KMS-11 (cell line): ENCODE measurements at regions not wholly inside any gene's neighbourhood (a gene's known extent, or its start where the extent isn't known, plus 50 kb on each side); places are given as distances from the start of the nearest gene placed in this dataset.
"Not testable (repeated sequence)": the region's sequence is repeated elsewhere in the genome, so short reads cannot be mapped to it uniquely, and the experiment has no call there.

ENCODE experiments used
- H2AFZ ChIP-seq: fragments of 200-600 bp; sonication (generic); 2 replicates; pipeline ENCODE4 v1.6.1; 2016; ENCODE audit warnings: antibody characterized with exemption, mixed run types, low read depth
- H3K27ac ChIP-seq: fragments of 200-600 bp; sonication (generic); 2 replicates; pipeline ENCODE4 v1.6.1; 2016; ENCODE audit warnings: mild to moderate bottlenecking, mixed run types
- H3K27me3 ChIP-seq: fragments of 200-600 bp; sonication (generic); 2 replicates; pipeline ENCODE4 v1.6.1; 2017; ENCODE audit warnings: mild to moderate bottlenecking, low read depth, mixed run types, moderate library complexity; ENCODE audit not compliant: insufficient read depth
- H3K36me3 ChIP-seq: fragments of 200-600 bp; sonication (generic); 2 replicates; pipeline ENCODE4 v1.6.1; 2017; ENCODE audit warnings: mild to moderate bottlenecking, mixed run types; ENCODE audit not compliant: insufficient read depth
- H3K4me1 ChIP-seq: fragments of 200-600 bp; sonication (generic); 2 replicates; pipeline ENCODE4 v1.6.1; 2016; ENCODE audit warnings: mild to moderate bottlenecking, low read depth, mixed run types; ENCODE audit not compliant: poor library complexity, severe bottlenecking
- H3K4me2 ChIP-seq: fragments of 200-600 bp; sonication (generic); 2 replicates; pipeline ENCODE4 v1.7.0; 2016; ENCODE audit warnings: mild to moderate bottlenecking, mixed run types
- H3K4me3 ChIP-seq: fragments of 200-600 bp; sonication (generic); IDR thresholded peaks from 2 replicates; pipeline ENCODE4 v1.6.1; 2017; ENCODE audit warnings: low read depth, low read length, mixed read lengths; ENCODE audit not compliant: insufficient read depth
- H3K79me2 ChIP-seq: fragments of 200-600 bp; sonication (generic); 2 replicates; pipeline ENCODE4 v1.6.1; 2016; ENCODE audit warnings: low read depth, mixed run types; ENCODE audit not compliant: insufficient read depth
- H3K9ac ChIP-seq: fragments of 200-600 bp; sonication (generic); 2 replicates; pipeline ENCODE4 v1.6.1; 2016; ENCODE audit warnings: mild to moderate bottlenecking, mixed run types
- H4K20me1 ChIP-seq: fragments of 200-600 bp; sonication (generic); 2 replicates; pipeline ENCODE4 v1.6.1; 2016; ENCODE audit warnings: mild to moderate bottlenecking, mixed run types; ENCODE audit not compliant: insufficient read depth
- TF ChIP-seq, protein P1 (sequence below): fragments of 200-600 bp; sonication (generic); conservative IDR thresholded peaks from 2 replicates; pipeline ENCODE4 v1.6.1; 2017; ENCODE audit warnings: low read depth, mild to moderate bottlenecking, antibody characterized with exemption, low read length, moderate library complexity, mixed read lengths

DNA sequence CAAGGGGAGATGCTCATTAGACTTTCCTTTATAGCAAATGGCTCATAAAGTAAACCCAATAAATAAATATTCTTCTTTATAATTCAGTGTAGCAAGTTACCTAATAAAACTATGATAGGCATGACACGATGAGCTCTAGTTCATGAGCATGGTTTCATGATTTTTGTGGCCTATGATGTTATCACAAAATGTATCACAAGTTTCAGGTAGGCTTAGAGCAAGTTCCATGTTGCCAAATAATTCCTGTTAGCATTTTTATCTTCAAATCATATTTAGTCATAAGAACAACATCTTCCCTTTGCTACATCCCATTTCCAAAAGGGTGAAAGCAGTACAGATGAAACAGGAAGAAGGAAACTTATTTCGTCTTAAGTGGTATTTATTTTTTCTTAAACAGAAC lies 200.2 kb downstream of the ENC1 start:
- H2AFZ ChIP-seq: no peak overlapping the region
- H3K36me3 ChIP-seq: no peaks in the 10 kb centered on the region
- no peaks in the 10 kb centered on the region for H4K20me1 ChIP-seq
- no peaks in the 10 kb centered on the region for H3K4me1 ChIP-seq
- no peaks in the 10 kb centered on the region for H3K79me2 ChIP-seq
- no peak overlapping the region for H3K4me3 ChIP-seq
- no peaks in the 10 kb centered on the region for H3K27me3 ChIP-seq
- no peak overlapping the region for H3K4me2 ChIP-seq
- TF ChIP-seq, protein P1, sequence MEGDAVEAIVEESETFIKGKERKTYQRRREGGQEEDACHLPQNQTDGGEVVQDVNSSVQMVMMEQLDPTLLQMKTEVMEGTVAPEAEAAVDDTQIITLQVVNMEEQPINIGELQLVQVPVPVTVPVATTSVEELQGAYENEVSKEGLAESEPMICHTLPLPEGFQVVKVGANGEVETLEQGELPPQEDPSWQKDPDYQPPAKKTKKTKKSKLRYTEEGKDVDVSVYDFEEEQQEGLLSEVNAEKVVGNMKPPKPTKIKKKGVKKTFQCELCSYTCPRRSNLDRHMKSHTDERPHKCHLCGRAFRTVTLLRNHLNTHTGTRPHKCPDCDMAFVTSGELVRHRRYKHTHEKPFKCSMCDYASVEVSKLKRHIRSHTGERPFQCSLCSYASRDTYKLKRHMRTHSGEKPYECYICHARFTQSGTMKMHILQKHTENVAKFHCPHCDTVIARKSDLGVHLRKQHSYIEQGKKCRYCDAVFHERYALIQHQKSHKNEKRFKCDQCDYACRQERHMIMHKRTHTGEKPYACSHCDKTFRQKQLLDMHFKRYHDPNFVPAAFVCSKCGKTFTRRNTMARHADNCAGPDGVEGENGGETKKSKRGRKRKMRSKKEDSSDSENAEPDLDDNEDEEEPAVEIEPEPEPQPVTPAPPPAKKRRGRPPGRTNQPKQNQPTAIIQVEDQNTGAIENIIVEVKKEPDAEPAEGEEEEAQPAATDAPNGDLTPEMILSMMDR: no peak
- H3K9ac ChIP-seq: no peak overlapping the region
- H3K27ac ChIP-seq: no peak overlapping the region

DNA sequence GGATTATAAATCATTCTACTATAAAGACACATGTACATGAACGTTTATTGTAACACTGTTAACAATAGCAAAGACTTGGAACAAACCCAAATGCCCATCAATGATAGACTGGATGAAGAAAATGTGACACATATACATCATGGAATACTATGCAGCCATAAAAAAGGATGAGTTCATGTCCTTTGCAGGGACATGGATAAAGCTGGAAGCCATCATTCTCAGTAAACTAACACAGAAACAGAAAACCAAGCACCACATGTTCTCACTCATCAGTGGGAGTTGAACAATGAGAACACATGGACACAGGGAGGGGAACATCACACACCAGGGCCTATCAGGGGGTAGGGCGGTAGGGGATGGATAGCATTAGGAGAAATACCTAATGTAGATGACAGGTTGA lies 202.7 kb downstream of the ENC1 start:
- H3K36me3 ChIP-seq, H3K4me3 ChIP-seq, H3K4me1 ChIP-seq, H3K79me2 ChIP-seq, H3K4me2 ChIP-seq, H3K9ac ChIP-seq, H3K27me3 ChIP-seq, H2AFZ ChIP-seq, H4K20me1 ChIP-seq, H3K27ac ChIP-seq: not testable (repeated sequence)

DNA sequence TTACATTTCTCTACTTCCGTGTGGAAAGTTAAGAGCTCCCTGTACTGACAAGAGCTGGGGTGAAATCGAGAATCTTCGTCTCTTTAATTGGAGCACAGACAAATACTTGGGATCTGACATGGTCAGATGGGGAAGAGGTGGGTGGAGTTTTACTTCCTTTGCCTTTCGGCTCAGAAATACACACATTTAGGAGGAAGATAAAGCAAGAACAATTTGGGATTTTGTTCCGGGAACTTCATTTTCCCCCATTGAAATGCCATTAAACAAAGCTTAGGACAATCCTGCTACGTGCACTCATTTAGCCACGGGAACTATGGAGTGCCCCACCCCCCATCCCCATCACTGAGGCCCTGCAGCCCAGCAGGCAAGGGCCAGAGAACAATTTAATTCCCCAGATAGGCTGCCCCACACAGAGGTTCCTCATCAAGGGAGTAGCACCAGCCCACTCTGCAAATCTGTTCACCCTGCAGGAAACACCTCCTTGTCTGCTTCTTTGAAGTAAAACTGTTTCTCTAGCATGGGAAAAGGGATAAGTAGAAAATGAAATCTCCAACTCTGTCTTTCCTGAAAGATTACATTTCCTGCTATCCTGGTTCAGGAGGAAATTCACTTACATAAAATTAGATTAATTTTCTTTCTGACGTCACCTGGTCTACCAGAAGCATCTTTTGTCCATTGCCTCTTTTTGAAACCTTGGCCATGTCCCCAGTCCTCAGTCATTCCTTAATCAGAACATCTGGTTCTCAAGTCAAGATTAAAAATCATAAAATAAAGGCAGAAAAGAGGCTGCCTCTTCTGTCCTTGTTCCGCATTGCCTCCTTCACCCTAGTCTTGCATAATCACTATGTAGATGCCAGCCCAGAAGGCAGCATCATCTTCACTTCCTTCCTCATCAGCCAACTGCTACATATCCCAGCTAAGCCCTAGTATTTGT lies 206.4 kb downstream of the ENC1 start:
- TF ChIP-seq, protein P1: no peak
- Histone ChIP-seq H3K27ac (no peak overlapping the region), H3K9ac (no peak overlapping the region), H3K79me2 (no peaks in the 10 kb centered on the region), H4K20me1 (no peaks in the 10 kb centered on the region), H3K4me1 (no peaks in the 10 kb centered on the region), H3K27me3 (no peaks in the 10 kb centered on the region), H3K4me3 (no peak overlapping the region), H2AFZ (no peak overlapping the region), H3K36me3 (no peaks in the 10 kb centered on the region), H3K4me2 (no peak overlapping the region)

DNA sequence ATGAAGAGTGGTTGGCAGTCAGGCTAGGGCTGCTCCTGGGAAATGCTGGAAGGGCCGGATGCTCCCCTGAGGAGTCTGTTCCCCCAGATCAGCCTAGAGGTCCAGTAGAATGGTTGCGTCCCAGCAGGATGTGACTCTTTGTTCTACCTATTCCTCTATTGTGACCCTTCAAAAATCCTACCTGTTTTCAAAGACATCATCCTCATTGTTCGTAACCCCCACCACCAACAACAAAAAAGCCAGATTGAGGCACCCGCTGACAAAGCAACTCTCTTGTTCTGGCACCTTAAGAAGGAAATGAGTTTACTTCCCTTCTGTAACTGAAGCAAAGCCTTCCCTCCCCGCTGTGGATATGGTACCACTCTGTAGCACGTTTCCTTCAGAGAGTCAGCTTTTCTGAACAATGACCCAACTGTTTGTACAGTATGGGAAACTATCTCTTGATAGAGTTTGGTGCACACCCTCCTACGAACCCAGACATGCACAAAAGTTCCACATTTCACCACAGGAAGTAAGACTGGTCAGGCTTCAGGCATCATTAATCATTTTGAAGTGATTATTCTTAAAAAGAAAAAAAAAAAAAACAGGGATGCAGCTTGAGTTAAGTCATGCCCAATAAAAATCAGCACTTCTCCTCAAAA lies 207.2 kb downstream of the ENC1 start:
- no peak overlapping the region for H3K4me2 ChIP-seq
- no peaks in the 10 kb centered on the region for H3K36me3 ChIP-seq
- no peak overlapping the region for H2AFZ ChIP-seq
- no peaks in the 10 kb centered on the region for H4K20me1 ChIP-seq
- no peak overlapping the region for H3K4me3 ChIP-seq
- no peak overlapping the region for H3K9ac ChIP-seq
- H3K27me3 ChIP-seq: no peaks in the 10 kb centered on the region
- no peaks in the 10 kb centered on the region for H3K79me2 ChIP-seq
- TF ChIP-seq, protein P1: no peak
- H3K27ac ChIP-seq: no peak overlapping the region
- no peaks in the 10 kb centered on the region for H3K4me1 ChIP-seq

DNA sequence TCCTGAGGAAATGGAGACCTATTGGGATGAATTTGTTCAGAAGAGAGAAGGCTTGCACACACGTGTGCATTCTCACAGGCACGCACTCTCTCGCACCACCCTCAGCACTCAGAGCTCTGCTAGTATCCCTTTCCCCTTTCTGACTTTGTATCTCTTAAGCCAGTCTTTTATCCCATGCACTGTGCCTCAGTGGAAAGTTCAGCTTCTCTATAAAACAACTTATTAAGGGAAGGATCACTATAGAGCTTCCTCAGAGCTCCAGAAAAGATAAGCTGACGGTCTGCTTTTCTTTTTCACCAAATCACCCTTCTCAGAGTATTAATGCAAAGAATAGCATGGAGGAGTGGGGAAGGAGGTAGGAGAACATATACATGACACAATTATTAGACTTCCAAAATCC lies 207.8 kb downstream of the ENC1 start:
- no peaks in the 10 kb centered on the region for H3K36me3 ChIP-seq
- H3K27ac ChIP-seq: no peak overlapping the region
- no peak overlapping the region for H3K4me2 ChIP-seq
- no peaks in the 10 kb centered on the region for H3K4me1 ChIP-seq
- H2AFZ ChIP-seq: no peak overlapping the region
- H3K27me3 ChIP-seq: no peaks in the 10 kb centered on the region
- no peak overlapping the region for H3K4me3 ChIP-seq
- H3K9ac ChIP-seq: no peak overlapping the region
- no peaks in the 10 kb centered on the region for H3K79me2 ChIP-seq
- TF ChIP-seq, protein P1: no peak
- H4K20me1 ChIP-seq: no peaks in the 10 kb centered on the region
